Prostate gland (tissue), 2 donors: ENCODE measurements at regions not wholly inside any gene's neighbourhood (a gene's known extent, or its start where the extent isn't known, plus 50 kb on each side); places are given as distances from the start of the nearest gene placed in this dataset.

Experiments used
- DNase-seq: peaks from one replicate; pipeline ENCODE4 v3.0.0-alpha.2; 2019; ENCODE audit warnings: low spot score
- H3K27ac ChIP-seq, 2 donors: fragments of 200-600 bp; sonication (generic); 2 replicates each; pipeline ENCODE4 v1.5.1; 2017 to 2019
- H3K27me3 ChIP-seq: fragments of 200-600 bp; sonication (generic); replicated peaks from 2 replicates; pipeline ENCODE4 v1.5.1; 2019; ENCODE audit not compliant: insufficient read depth
- H3K36me3 ChIP-seq, 2 donors: fragments of 200-600 bp; sonication (generic); 1 replicate in 1 of 2; 2 replicates in 1 of 2; pipeline versions ENCODE4 v1.5.1 to v1.8.1; 2017 to 2019
- H3K4me1 ChIP-seq: fragments of 200-600 bp; sonication (generic); replicated peaks from 2 replicates; pipeline ENCODE4 v1.5.1; 2019
- H3K4me3 ChIP-seq, 2 donors: fragments of 200-600 bp; sonication (generic); 2 replicates each; pipeline ENCODE4 v1.5.1; 2017 to 2019
- H3K9me3 ChIP-seq: fragments of 200-600 bp; sonication (generic); 2 replicates; pipeline ENCODE4 v1.5.1; 2017
- POLR2A ChIP-seq: fragments of 450-650 bp; IDR thresholded peaks from one replicate; pipeline ENCODE4 v1.6.1; 2016; ENCODE audit warnings: antibody characterized with exemption, mild to moderate bottlenecking
- POLR2AphosphoS5 ChIP-seq: sonication (generic); formaldehyde crosslinking; IDR thresholded peaks from one replicate; pipeline ENCODE4 v1.6.1; 2017; ENCODE audit warnings: antibody characterized with exemption
- WGBS: methylation state at CpG from one replicate; pipeline ENCODE4 v1.1.5; 2018; 5-methylcytosine and 5-hydroxymethylcytosine counted together
- intact Hi-C: fragments of 100-400 bp; cut with DNase I; formaldehyde crosslinking; loops from one replicate; pipeline ENCODE4 v1.14.2; 2022
- TF ChIP-seq, protein P1 (sequence below), 4 experiments: fragments of 200-600 bp in 2 of 4; fragments of 450-650 bp in 2 of 4; sonication (generic) in 2 of 4; IDR thresholded peaks; 1 replicate in 3 of 4; 2 replicates in 1 of 4; pipeline ENCODE4 v1.5.1; 2016 to 2019; ENCODE audit warnings: antibody characterized with exemption in 4 of 4, mild to moderate bottlenecking in 2 of 4, moderate library complexity in 2 of 4

- Histone ChIP-seq H3K4me3 (no peak overlapping the region), H3K27ac (no peak overlapping the region), H3K4me1 (no peaks in the 10 kb centered on the region), H3K27me3 (no peaks in the 10 kb centered on the region), H3K36me3 (no peaks in the 10 kb centered on the region), H3K9me3 (no peaks in the 10 kb centered on the region)
- TF ChIP-seq POLR2AphosphoS5 (no peak), POLR2A (no peak)
- TF ChIP-seq, protein P1, sequence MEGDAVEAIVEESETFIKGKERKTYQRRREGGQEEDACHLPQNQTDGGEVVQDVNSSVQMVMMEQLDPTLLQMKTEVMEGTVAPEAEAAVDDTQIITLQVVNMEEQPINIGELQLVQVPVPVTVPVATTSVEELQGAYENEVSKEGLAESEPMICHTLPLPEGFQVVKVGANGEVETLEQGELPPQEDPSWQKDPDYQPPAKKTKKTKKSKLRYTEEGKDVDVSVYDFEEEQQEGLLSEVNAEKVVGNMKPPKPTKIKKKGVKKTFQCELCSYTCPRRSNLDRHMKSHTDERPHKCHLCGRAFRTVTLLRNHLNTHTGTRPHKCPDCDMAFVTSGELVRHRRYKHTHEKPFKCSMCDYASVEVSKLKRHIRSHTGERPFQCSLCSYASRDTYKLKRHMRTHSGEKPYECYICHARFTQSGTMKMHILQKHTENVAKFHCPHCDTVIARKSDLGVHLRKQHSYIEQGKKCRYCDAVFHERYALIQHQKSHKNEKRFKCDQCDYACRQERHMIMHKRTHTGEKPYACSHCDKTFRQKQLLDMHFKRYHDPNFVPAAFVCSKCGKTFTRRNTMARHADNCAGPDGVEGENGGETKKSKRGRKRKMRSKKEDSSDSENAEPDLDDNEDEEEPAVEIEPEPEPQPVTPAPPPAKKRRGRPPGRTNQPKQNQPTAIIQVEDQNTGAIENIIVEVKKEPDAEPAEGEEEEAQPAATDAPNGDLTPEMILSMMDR (IDR thresholded peaks at IDR 0.05), result no peak
- DNase-seq, result no peak
- intact Hi-C loops, result no loop called here
- 32% methylated on average over 3 of the region's 3 CpGs for WGBS
These were observed 584.8 kb upstream of the AGA start for GRCh38 chr4:178026999-178027398.

- intact Hi-C loops, result no loop called here
- Histone ChIP-seq H3K4me1 (no peaks in the 10 kb centered on the region), H3K36me3 (no peaks in the 10 kb centered on the region), H3K4me3 (no peak overlapping the region), H3K9me3 (no peaks in the 10 kb centered on the region), H3K27me3 (no peaks in the 10 kb centered on the region), H3K27ac (no peak overlapping the region)
- TF ChIP-seq POLR2AphosphoS5, result no peak
- TF ChIP-seq, protein P1 (IDR thresholded peaks at IDR 0.05), result no peak
- no peak for TF ChIP-seq POLR2A
- DNase-seq, result no peak
- WGBS, result 80% methylated on average over 3 of the region's 3 CpGs
These were observed 585.6 kb upstream of the AGA start for GRCh38 chr4:178027796-178028195.

DNA sequence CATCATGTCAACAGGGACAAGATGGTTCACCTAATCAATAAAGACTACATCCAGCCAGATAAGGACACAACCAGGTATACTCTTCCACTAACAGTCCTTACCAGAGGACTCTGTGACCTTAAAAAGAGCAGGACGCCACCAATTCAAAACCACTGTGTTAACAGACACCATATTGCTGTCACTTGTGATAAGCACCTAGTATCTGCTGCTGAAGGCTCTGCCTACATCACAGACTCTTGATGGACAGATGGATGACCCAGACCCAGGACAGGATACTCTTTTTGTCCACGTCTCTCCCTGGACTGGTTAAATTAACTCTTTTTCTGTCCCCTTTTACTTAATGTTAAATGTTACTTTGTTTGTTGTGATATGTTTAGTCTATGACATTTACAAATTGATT lies 586.2 kb upstream of the AGA start:
- Histone ChIP-seq H3K36me3 (no peaks in the 10 kb centered on the region), H3K27me3 (no peaks in the 10 kb centered on the region), H3K4me3 (no peak overlapping the region), H3K9me3 (no peaks in the 10 kb centered on the region), H3K27ac (no peak overlapping the region), H3K4me1 (no peaks in the 10 kb centered on the region)
- TF ChIP-seq, protein P1 (IDR thresholded peaks at IDR 0.05), result no peak
- TF ChIP-seq POLR2AphosphoS5 (no peak), POLR2A (no peak)
- DNase-seq, result no peak
- 68% methylated on average over 2 of the region's 2 CpGs for WGBS
- intact Hi-C loops, result no loop called here

GRCh38 chr4:178037459-178038214 lies 595.4 kb upstream of the AGA start:
- intact Hi-C loops, result no loop called here
- Histone ChIP-seq H3K27ac (no peak overlapping the region), H3K4me3 (no peak overlapping the region), H3K4me1 (no peaks in the 10 kb centered on the region), H3K36me3 (no peaks in the 10 kb centered on the region), H3K9me3 (no peaks in the 10 kb centered on the region), H3K27me3 (no peaks in the 10 kb centered on the region)
- TF ChIP-seq, protein P1 (IDR thresholded peaks at IDR 0.05), result no peak
- WGBS, result 88% methylated on average over 15 of the region's 15 CpGs
- DNase-seq, result no peak

DNA sequence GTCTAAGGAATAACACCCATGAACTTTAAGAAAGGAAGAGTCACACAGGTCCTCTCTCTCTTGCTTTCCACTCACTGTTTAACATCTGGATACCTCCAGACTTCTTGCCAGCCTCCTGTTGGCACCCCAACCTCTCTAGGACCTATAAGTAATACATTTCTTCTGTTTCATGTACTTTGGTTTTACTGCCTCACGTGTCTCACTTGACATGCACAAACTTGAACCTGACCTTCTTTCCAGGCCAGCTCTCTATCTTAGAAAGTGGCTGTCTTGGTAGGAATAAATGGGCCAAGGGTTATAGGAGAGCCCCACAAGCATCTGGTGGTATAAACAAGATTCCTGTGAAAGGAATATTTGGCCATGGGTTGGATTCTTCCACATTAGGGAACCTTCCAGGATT lies 614.8 kb upstream of the AGA start:
- H3K4me1 ChIP-seq, result no peaks in the 10 kb centered on the region
- intact Hi-C loops, result no loop called here

More for the DNA sequence above, 614.8 kb upstream of the AGA start:
- WGBS, result 39% methylated on average over 1 of the region's 1 CpG
- Histone ChIP-seq H3K27me3 (no peaks in the 10 kb centered on the region), H3K9me3 (no peaks in the 10 kb centered on the region), H3K4me3 (no peak overlapping the region), H3K36me3 (no peaks in the 10 kb centered on the region), H3K27ac (no peak overlapping the region)
- TF ChIP-seq POLR2A, result no peak
- TF ChIP-seq POLR2AphosphoS5, result no peak
- TF ChIP-seq, protein P1 (IDR thresholded peaks at IDR 0.05), result no peak
- no peak for DNase-seq
